MM.1S (cell line): ENCODE measurements at regions not wholly inside any gene's neighbourhood (a gene's known extent, or its start where the extent isn't known, plus 50 kb on each side); places are given as distances from the start of the nearest gene placed in this dataset.

Source experiments
- DNase-seq: peaks from one replicate; pipeline ENCODE4 v3.0.0-alpha.2; 2015
- H2AFZ ChIP-seq: fragments of 300-600 bp; sonication (generic); 2 replicates; pipeline ENCODE4 v1.6.0; 2016; ENCODE audit warnings: antibody characterized with exemption, low read length
- H3F3A ChIP-seq: fragments of 300-600 bp; sonication (generic); 2 replicates; pipeline ENCODE4 v1.6.1; 2016; ENCODE audit warnings: mild to moderate bottlenecking, antibody characterized with exemption, low read length, moderate library complexity, mixed read lengths; ENCODE audit not compliant: insufficient read depth
- H3K27ac ChIP-seq: fragments of 300-600 bp; sonication (generic); 2 replicates; pipeline ENCODE4 v1.5.1; 2016; ENCODE audit warnings: mild to moderate bottlenecking, low read length
- H3K27me3 ChIP-seq: fragments of 300-600 bp; sonication (generic); replicated peaks from 2 replicates; pipeline ENCODE4 v1.6.0; 2016; ENCODE audit warnings: low read length; ENCODE audit not compliant: insufficient read depth
- H3K36me3 ChIP-seq: fragments of 300-600 bp; sonication (generic); replicated peaks from 2 replicates; pipeline ENCODE4 v1.6.1; 2016; ENCODE audit warnings: mild to moderate bottlenecking, low read length, mixed read lengths; ENCODE audit not compliant: insufficient read depth
- H3K4me1 ChIP-seq: fragments of 300-600 bp; sonication (generic); 2 replicates; pipeline ENCODE4 v1.6.1; 2016; ENCODE audit warnings: low read length, mixed read lengths
- H3K4me2 ChIP-seq: fragments of 300-600 bp; sonication (generic); 2 replicates; pipeline ENCODE4 v1.6.0; 2016; ENCODE audit warnings: low read depth, low read length
- H3K4me3 ChIP-seq: fragments of 300-600 bp; sonication (generic); 2 replicates; pipeline ENCODE4 v1.5.1; 2016; ENCODE audit warnings: low read length, mixed read lengths
- H3K79me2 ChIP-seq: fragments of 300-600 bp; sonication (generic); 2 replicates; pipeline ENCODE4 v1.6.1; 2016; ENCODE audit warnings: mixed run types, low read length, mixed read lengths
- H3K9ac ChIP-seq: fragments of 300-600 bp; sonication (generic); 2 replicates; pipeline ENCODE4 v1.6.1; 2016; ENCODE audit warnings: low read length, mixed read lengths
- H3K9me2 ChIP-seq: fragments of 300-600 bp; sonication (generic); replicated peaks from 2 replicates; pipeline ENCODE4 v1.6.1; 2016; ENCODE audit warnings: mild to moderate bottlenecking, low read length, mixed read lengths; ENCODE audit not compliant: insufficient read depth
- H3K9me3 ChIP-seq: fragments of 300-600 bp; sonication (generic); replicated peaks from 2 replicates; pipeline ENCODE4 v1.6.1; 2016; ENCODE audit warnings: mild to moderate bottlenecking, low read length, mixed read lengths; ENCODE audit not compliant: insufficient read depth
- H4K20me1 ChIP-seq: fragments of 300-600 bp; sonication (generic); 2 replicates; pipeline ENCODE4 v1.6.1; 2016; ENCODE audit warnings: mild to moderate bottlenecking, low read length, moderate library complexity, mixed read lengths; ENCODE audit not compliant: insufficient read depth
- EZH2 ChIP-seq: fragments of 300-600 bp; sonication (generic); optimal IDR thresholded peaks from 2 replicates; pipeline ENCODE3; 2017; ENCODE audit warnings: low read depth, mild to moderate bottlenecking, antibody characterized with exemption, low read length, mixed read lengths
- EZH2phosphoT487 ChIP-seq: fragments of 300-600 bp; sonication (generic); IDR thresholded peaks from 2 replicates; pipeline ENCODE4 v1.6.1; 2018; ENCODE audit warnings: antibody characterized with exemption, low read length
- TF ChIP-seq, protein P1 (sequence below): fragments of 300-600 bp; sonication (generic); IDR thresholded peaks from 2 replicates; pipeline ENCODE4 v1.5.1; 2016; ENCODE audit warnings: antibody characterized with exemption, low read length, mixed read lengths

DNA sequence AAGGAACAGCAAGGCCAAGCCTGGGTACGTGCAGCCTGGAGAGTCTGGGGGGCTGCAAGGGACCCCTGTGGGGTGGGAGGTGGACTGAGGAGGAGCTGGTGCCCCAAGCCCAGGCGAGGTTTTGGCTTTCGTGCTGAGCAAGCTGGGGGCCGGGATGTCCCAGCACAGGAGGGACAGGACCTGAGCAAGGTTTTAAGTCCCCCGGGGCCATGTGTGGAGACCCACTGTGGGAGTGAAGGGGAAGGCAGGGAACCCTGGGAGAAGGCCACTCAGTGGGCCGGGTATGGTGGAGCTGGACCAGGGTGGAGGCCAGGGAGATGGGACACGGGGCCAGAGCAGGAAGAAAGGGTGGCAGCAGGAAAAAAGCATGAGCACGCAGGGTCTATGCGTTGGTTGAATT is 419.2 kb upstream of the SULF2 start:
- Histone ChIP-seq H3K27ac (no peak overlapping the region), H3K4me2 (no peak overlapping the region), H3K9me3 (no peaks in the 10 kb centered on the region), H3K9me2 (no peaks in the 10 kb centered on the region), H2AFZ (no peak overlapping the region), H3K79me2 (no peaks in the 10 kb centered on the region), H3K4me3 (no peak overlapping the region), H3K27me3 (no peaks in the 10 kb centered on the region), H3K9ac (no peak overlapping the region), H3K4me1 (no peaks in the 10 kb centered on the region), H3K36me3 (no peaks in the 10 kb centered on the region), H3F3A (no peaks in the 10 kb centered on the region), H4K20me1 (no peaks in the 10 kb centered on the region)
- TF ChIP-seq EZH2: no peak
- TF ChIP-seq, protein P1, sequence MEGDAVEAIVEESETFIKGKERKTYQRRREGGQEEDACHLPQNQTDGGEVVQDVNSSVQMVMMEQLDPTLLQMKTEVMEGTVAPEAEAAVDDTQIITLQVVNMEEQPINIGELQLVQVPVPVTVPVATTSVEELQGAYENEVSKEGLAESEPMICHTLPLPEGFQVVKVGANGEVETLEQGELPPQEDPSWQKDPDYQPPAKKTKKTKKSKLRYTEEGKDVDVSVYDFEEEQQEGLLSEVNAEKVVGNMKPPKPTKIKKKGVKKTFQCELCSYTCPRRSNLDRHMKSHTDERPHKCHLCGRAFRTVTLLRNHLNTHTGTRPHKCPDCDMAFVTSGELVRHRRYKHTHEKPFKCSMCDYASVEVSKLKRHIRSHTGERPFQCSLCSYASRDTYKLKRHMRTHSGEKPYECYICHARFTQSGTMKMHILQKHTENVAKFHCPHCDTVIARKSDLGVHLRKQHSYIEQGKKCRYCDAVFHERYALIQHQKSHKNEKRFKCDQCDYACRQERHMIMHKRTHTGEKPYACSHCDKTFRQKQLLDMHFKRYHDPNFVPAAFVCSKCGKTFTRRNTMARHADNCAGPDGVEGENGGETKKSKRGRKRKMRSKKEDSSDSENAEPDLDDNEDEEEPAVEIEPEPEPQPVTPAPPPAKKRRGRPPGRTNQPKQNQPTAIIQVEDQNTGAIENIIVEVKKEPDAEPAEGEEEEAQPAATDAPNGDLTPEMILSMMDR: no peak
- TF ChIP-seq EZH2phosphoT487: no peak
- no peak for DNase-seq

DNA sequence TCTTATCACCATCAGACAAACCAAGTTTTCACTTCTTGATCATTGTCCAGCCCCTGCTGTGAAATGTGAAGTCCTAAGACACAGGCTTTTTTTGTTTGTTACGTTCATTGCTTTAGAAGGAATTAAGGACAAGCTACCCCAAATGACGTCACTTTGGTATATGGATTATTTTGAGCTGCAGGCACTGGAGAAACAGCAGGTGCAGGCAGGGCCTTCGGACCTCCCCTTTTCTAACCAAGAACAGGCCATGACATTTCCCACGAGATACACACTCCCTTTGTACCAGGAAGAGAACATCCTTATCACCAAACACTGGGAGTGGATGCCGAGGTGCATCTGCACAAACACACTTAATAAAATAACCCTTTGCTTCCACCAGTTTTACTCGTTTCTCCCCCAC is 418.0 kb upstream of the SULF2 start:
- Histone ChIP-seq H3K27ac (no peak overlapping the region), H3F3A (no peaks in the 10 kb centered on the region), H3K4me2 (no peak overlapping the region), H2AFZ (no peak overlapping the region), H3K4me3 (no peak overlapping the region), H3K4me1 (no peaks in the 10 kb centered on the region), H3K27me3 (no peaks in the 10 kb centered on the region), H3K9me3 (no peaks in the 10 kb centered on the region), H3K36me3 (no peaks in the 10 kb centered on the region), H4K20me1 (no peaks in the 10 kb centered on the region), H3K79me2 (no peaks in the 10 kb centered on the region), H3K9ac (no peak overlapping the region), H3K9me2 (no peaks in the 10 kb centered on the region)
- TF ChIP-seq EZH2phosphoT487: no peak
- TF ChIP-seq, protein P1: no peak
- no peak for TF ChIP-seq EZH2
- no peak for DNase-seq

DNA sequence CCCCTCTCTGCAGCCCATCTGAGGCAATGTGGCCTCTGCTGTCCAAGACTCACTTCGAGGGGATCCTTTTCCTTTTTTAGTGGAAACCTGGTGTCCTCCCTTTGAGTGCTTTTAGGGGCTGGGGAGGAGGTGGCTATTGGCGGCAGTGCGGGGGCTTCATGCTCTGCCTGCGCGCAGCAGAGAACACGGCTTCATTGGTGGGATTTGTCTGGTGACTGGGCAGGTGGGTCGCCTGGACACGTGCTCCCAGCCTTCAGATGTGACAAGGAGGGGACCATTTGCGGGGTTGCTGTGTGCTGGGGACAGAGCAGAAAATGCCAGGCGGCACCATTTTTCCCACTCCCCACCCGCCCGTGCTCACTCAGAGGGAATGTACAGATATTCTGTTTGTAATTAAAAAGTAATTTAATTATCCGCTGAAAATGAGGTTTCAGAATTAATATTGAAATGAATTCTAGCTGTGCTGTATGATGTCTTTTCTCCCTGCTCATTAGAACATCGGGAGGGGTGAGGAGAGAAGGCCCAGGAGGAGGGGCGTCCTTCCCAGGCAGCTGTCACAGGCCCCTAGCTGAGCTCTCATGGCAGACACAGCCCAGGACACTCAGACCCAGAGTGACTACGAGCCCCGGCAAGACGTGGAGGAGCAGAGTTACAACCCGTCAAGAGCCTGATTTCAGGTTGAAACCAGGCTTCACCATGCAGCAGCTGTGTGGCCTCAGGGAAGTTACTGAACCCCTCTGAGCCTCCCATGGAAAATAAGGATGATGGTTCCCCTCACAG is 417.2 kb upstream of the SULF2 start:
- Histone ChIP-seq H3K9me3 (no peaks in the 10 kb centered on the region), H3K4me2 (no peak overlapping the region), H3K4me3 (no peak overlapping the region), H3K4me1 (no peaks in the 10 kb centered on the region), H3F3A (no peaks in the 10 kb centered on the region), H3K27ac (no peak overlapping the region), H3K27me3 (no peaks in the 10 kb centered on the region), H3K9ac (no peak overlapping the region), H3K79me2 (no peaks in the 10 kb centered on the region), H3K9me2 (no peaks in the 10 kb centered on the region), H2AFZ (no peak overlapping the region), H4K20me1 (no peaks in the 10 kb centered on the region), H3K36me3 (no peaks in the 10 kb centered on the region)
- TF ChIP-seq, protein P1: no peak
- no peak for TF ChIP-seq EZH2phosphoT487
- DNase-seq: no peak
